ENCODE measurements at regions not wholly inside any gene's neighbourhood (a gene's known extent, or its start where the extent isn't known, plus 50 kb on each side); places are given as distances from the start of the nearest gene placed in this dataset.

DNA sequence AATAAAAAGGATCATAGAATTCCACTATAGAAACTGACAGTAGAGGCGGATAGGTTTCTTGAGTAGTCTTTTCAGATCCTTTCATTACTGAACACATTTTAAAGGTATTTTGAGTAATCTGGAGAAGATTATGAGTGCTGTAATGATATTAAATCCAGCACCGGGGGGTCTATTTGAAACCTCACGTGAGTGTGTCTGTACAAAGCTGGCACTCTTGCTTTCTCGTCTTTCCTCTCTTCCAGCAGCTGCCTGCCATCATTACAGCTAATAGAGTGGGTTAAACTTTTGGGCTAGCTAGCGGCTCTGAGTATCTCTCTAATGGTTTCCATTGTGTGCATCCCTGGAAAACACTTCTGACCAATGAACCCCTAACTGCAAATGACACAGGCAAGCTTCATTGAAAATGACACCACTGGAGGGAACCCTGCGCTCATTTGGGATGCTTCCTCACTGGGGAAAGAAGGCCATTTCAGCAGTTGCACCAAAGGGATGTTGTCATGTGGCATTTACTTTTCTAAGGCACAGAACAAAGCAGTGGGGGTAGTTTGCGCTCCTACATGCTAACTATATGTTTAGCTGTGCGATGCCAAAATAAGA is 101.0 kb downstream of the HRH4 start:
- DNase-seq (ENCODE audit: low read depth in 2 of 3, low spot score in 2 of 3), result no peak

DNA sequence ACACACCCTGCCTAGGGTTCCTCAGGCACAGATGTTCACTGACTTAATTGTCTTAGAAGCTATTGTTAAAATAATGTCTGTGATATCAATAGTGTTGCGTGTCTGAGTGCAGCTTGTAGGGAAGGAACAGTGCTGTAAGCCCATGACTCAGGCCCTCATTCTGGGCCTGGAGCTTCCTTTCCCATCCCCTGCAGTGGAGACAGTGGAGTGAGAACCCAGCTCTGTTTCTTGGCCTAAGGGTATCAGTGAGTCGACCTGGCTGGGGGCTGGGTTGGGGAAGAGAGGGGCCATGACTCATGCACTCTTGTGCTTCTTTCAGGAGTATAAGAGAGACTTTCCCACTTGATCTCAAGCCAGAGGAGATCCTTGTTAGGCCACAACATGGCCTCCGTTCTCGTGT is 106.8 kb downstream of the HRH4 start:
- DNase-seq (ENCODE audit: low read depth in 2 of 3, low spot score in 2 of 3), result no peak

- no peak for DNase-seq (ENCODE audit: low read depth in 2 of 3, low spot score in 2 of 3)
Observed at GRCh38 chr18:24570716-24571115, 110.3 kb downstream of the HRH4 start.

DNA sequence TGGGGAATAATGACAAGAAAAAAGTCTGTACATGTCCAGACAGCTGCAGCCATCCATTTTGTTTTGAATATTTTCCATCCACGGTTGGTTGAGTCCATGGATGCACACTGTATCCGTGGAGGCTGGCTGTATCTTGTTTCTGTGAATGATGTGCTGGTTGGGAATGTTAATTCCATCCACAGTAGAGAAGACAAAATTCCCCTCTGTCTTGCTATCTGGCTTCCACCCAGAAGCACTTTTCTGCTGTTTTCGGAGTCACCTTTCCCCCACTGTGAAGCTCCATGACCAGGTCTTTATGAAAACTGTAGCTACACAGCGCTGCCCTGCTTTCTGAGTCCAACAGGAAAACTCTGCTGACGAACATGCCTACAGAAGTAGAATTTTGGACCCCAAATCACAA is 122.3 kb downstream of the HRH4 start:
- DNase-seq (ENCODE audit: low read depth in 2 of 3, low spot score in 2 of 3), result no peak

GRCh38 chr18:24584205-24584604 is 123.8 kb downstream of the HRH4 start:
- DNase-seq (ENCODE audit: low read depth in 2 of 3, low spot score in 2 of 3), result no peak

GRCh38 chr18:24584813-24585212 is 124.4 kb downstream of the HRH4 start:
- DNase-seq (ENCODE audit: low read depth in 2 of 3, low spot score in 2 of 3), result no peak

- no peak for DNase-seq (ENCODE audit: low read depth in 2 of 3, low spot score in 2 of 3)
Observed at GRCh38 chr18:24585996-24586566, 125.6 kb downstream of the HRH4 start.

- DNase-seq (ENCODE audit: low read depth in 2 of 3, low spot score in 2 of 3), result no peak
Observed at GRCh38 chr18:24586662-24587360, 126.4 kb downstream of the HRH4 start.

DNA sequence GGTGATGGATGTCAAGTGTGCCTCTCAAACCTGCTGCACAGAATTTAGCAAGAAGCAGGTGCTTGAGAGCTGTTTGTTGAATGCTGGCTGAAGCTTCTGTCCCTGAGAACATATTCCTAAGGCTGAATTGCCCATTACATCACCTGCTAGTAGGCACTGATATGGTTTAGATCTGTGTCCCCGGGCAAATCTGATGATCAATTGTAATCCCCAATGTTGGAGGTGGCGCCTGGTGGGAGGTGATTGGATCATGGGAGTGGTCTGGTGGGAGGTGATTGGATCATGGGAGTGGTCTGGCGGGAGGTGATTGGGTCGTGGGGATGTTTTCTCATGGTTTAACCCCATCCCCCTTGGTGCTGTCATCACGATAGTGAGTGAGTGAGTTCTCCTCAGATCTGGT is 128.0 kb downstream of the HRH4 start:
- no peak for DNase-seq (ENCODE audit: low read depth in 2 of 3, low spot score in 2 of 3)

GRCh38 chr18:24590946-24591345 is 130.5 kb downstream of the HRH4 start:
- DNase-seq (ENCODE audit: low read depth in 2 of 3, low spot score in 2 of 3), result no peak

- DNase-seq (ENCODE audit: low read depth in 2 of 3, low spot score in 2 of 3), result no peak
Observed at GRCh38 chr18:24593401-24593800, 133.0 kb downstream of the HRH4 start.

GRCh38 chr18:24593886-24594285 is 133.4 kb downstream of the HRH4 start:
- DNase-seq (ENCODE audit: low read depth in 2 of 3, low spot score in 2 of 3), result no peak

DNA sequence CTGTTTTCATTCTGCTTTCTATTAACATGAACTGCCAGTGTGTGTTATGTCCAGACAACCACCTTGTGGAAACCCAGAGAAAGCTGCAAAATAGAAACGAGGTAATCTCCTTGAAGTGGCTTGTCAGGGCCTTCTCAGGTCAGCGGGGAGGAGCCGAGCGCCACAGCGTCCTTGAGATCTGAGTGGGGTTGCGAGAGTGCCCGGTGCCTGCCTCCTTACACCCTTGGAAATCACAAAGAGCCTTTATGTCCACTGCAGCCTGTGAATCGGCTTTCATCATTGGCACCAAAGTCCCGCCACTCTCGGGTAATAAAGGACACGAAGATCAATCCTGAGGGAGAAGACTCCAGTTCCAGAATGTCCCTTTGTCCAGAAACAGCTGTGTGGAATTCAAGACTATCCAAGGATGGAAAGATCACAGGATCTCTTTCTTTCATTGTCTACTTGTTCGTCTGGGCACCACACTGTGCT is 135.2 kb downstream of the HRH4 start:
- DNase-seq (ENCODE audit: low read depth in 2 of 3, low spot score in 2 of 3), result no peak

- DNase-seq (ENCODE audit: low read depth in 2 of 3, low spot score in 2 of 3), result no peak
Observed at GRCh38 chr18:24600076-24600654, 139.7 kb downstream of the HRH4 start.

GRCh38 chr18:24601585-24601984 is 141.1 kb downstream of the HRH4 start:
- no peak for DNase-seq (ENCODE audit: low read depth in 2 of 3, low spot score in 2 of 3)

GRCh38 chr18:24602201-24602600 is 141.8 kb downstream of the HRH4 start:
- no peak for DNase-seq (ENCODE audit: low read depth in 2 of 3, low spot score in 2 of 3)

- no peak for DNase-seq (ENCODE audit: low read depth in 2 of 3, low spot score in 2 of 3)
Observed at GRCh38 chr18:24603151-24603550, 142.7 kb downstream of the HRH4 start.

- DNase-seq (ENCODE audit: low read depth in 2 of 3, low spot score in 2 of 3), result no peak
Observed at GRCh38 chr18:24605444-24605843, 145.0 kb downstream of the HRH4 start.

DNA sequence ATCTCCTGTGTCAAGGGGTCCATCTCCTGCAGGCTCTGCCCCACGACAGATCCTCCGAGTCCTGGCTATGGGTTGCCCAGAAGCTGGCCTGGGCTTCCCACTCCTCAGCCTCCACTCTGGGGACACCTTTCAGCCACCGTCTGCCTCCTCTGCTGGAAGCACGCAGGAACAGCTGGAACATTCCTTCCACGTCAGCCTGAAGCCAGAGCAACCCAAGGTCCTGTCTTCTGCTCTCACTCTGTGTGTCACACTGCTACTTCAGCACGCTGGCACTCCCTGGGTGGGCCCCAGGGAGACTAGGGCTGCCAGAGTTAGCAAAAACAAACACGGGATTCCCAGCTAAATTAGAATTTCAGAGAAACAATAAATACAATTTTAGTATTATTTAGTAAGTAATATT is 148.8 kb downstream of the HRH4 start:
- no peak for DNase-seq (ENCODE audit: low read depth in 2 of 3, low spot score in 2 of 3)

GRCh38 chr18:24611075-24611474 is 150.6 kb downstream of the HRH4 start:
- DNase-seq (ENCODE audit: low read depth in 2 of 3, low spot score in 2 of 3), result no peak

DNA sequence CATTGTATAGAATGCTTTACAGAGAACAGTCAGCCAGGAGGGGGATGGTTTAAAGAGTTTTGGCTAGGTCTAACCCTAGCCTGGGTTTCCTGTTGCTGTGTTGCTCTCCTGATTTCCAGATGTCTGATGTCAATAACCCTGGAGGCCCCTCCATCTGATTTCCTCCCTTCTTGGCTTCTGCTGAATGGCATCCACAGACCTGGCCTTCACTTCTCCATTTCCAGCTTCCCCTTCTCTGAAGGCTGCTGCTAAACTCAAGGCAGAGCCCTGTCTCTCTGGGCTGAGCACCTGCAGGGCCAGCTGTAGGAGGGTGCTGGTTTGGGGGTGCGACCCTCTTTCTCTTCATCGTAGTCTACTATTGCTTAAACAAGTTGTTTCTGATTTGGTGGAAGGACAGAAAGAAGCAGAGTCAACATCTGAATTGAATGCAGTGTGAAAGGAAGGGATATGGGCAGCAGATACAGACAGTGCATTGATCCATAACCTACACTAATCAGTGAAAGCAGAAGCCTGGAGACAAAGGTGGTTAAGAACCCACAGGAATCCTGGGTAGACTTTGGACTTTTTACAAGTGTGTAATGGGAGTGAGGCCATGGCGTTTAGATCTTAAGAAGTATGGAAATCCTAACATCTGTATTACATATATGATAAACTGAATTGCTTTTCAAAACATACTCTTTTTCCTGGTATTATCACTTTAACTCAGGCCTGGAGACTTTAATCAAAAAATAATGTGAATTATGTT is 153.6 kb downstream of the HRH4 start:
- DNase-seq (ENCODE audit: low read depth in 2 of 3, low spot score in 2 of 3), result no peak

DNA sequence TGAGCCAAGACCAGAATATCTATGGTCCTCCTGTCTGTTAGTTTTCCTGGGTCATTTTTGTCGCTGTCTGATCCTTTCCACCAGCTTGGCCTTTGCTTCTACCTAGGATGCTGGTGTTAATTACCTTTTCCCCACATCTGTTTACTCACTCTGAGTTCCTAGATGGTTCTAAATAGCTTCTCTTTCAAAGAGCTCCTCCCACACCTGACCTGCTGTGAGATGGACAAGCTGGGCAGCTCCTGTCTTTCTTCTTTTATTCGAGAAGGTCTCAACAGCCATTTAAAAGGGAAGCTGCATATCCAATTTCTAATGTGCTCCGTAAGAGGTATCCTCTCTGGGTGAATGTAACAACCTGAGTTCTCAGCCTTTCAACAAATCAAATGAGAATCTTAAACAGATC is 156.2 kb downstream of the HRH4 start:
- no peak for DNase-seq (ENCODE audit: low read depth in 2 of 3, low spot score in 2 of 3)

Data from activated CD8-positive, alpha-beta memory T cell treated with anti-CD3 and anti-CD28 coated beads for 48 hours (primary cell).